Activated effector memory CD4-positive, alpha-beta T cell treated with anti-CD3 and anti-CD28 coated beads, Interleukin-2, amount 50 U/mL, for 16 hours (primary cell): ENCODE measurements at regions not wholly inside any gene's neighbourhood (a gene's known extent, or its start where the extent isn't known, plus 50 kb on each side); places are given as distances from the start of the nearest gene placed in this dataset.
"Not testable (repeated sequence)": the region's sequence is repeated elsewhere in the genome, so short reads cannot be mapped to it uniquely, and the experiment has no call there.

Source experiments
- DNase-seq: peaks from one replicate; pipeline ENCODE4 v3.0.0-alpha.2; 2020

DNA sequence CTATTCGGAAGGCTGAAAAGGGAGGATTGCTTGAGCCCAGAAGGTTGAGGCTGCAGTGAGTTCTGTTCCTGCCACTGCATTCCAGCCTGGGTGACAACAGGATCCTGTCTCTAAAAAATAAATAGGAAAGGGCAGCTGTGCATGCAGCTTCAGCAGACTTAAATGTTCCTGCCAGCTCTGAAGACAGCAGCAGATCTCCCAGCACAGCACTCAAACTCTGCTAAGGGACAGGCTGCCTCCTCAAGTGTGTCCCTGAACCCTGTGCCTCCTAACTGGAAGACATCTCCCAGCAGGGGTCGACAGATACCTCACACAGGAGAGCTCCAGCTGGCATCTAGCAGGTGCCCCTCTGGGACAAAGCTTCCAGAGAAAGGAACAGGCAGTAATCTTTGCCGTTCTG is 117.9 kb downstream of the CXCL12 start:
- no peak for DNase-seq

- DNase-seq: no peak
Observed at GRCh38 chr10:44264244-44264643, 120.7 kb downstream of the CXCL12 start.

GRCh38 chr10:44263771-44264170 is 121.1 kb downstream of the CXCL12 start:
- no peak for DNase-seq

- DNase-seq: no peak
Observed at GRCh38 chr10:44262551-44263251, 122.2 kb downstream of the CXCL12 start.

- no peak for DNase-seq
Observed at GRCh38 chr10:44261710-44262455, 123.0 kb downstream of the CXCL12 start.

- DNase-seq: no peak
Observed at GRCh38 chr10:44261296-44261695, 123.6 kb downstream of the CXCL12 start.

GRCh38 chr10:44260286-44260928 is 124.5 kb downstream of the CXCL12 start:
- DNase-seq: no peak

DNA sequence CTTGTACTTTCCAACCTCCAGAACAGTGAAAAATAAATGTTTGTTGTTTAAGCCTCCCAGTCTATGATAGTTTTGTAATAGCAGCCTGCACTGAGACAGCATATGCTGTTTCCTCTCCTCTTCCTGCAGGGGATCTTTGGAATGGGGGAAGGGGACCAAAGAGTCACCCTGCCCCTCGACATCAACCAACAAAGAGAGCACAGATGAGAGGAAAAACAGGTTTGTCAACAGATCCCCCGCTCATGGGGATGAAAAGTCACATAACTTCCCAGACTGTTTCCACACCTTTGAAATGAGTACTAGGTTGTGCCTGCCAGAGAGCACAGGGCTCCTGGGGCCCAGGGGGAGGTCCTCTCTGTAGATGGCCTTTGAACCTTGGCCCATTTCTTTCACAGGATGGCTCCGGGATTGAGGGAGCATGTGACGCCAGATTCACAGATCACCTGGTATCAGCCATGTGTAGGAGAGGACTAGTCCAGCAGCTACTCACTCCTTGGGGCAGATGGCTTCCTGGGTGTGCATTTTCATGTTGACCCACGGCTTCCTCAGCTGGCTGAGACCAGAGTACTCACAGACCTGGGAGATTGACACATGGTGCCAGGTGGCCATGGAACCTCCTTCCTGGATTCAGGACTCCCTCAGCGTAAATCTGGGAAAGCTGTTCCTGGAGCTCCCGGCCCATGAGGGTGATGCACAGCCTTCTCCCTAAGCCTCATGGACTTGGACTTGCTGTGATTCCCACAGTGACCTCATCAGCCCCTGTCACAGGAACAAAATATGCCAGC is 125.6 kb downstream of the CXCL12 start:
- no peak for DNase-seq

DNA sequence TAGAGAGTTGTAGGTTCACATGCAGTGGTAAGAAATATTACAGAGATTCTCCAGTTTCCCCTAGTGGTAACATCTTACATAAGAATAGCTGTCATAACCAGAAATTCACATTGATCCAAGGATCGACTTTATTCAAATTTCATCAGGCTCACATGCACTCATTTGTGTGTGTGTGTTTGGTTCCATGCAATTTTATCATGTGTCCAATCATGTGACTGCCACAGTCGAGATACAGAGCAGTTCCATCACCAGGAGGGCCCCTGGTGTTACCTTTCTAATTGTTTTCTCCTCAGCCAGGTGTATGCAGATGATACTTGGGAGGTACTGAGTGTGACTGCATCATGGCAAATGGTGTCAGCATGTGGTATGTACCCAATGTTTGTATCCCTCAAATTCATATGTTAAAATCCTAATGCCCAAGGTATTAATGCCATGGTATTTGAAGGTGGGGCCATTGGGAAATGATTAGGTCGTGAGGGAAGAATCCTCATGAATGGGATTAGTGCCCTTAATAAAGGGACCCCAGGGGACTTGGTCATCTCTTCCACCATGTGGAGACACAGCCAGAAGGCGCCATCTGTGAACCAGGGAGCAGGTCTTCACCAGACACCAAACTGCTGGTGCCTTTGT is 126.3 kb downstream of the CXCL12 start:
- DNase-seq: no peak

DNA sequence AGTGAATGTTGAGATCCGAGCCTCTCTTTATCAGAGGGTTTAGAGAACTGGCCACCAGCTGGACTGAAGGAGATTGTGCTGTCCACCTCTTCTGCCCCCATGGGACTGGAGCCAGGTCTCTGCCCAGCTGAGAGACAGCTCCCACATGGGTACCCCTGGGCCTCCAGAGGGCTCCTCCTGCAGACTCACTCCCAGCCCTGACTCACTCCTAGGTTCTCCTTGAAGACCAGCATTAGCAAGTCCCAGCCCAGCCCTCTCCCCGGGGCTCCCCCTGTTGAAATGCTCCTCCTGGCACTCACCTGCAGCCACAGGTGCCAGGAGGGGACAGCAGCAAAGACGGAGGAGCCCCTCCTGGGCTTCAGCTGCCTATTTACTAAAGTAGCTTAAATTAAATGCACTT is 126.9 kb downstream of the CXCL12 start:
- no peak for DNase-seq

- DNase-seq: no peak
Observed at GRCh38 chr10:44253769-44254462, 131.0 kb downstream of the CXCL12 start.

- not testable (repeated sequence) for DNase-seq
Observed at GRCh38 chr10:44252631-44253030, 132.3 kb downstream of the CXCL12 start.

GRCh38 chr10:44249933-44250332 is 135.0 kb downstream of the CXCL12 start:
- not testable (repeated sequence) for DNase-seq

DNA sequence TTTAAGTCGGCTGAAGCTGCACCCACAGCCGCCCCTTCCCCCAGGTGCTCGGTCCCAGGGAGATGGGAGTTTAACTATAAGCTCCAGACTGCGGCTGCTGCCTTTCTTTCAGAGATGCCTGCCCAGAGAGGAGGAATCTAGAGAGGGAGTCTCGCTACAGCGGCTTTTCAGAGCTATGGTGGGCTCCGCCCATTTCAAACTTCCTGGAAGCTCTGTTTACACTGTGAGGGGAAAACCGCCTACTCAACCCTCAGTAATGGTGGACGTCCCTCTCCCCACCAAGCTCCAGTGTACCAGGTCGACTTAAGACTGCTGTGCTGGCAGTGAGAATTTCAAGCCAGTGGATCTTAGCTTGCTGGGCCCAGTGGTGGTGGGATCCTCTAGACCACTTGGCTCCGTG is 135.4 kb downstream of the CXCL12 start:
- no peak for DNase-seq

GRCh38 chr10:44246700-44247099 is 138.2 kb downstream of the CXCL12 start:
- DNase-seq: not testable (repeated sequence)

- not testable (repeated sequence) for DNase-seq
Observed at GRCh38 chr10:44246287-44246686, 138.6 kb downstream of the CXCL12 start.

- DNase-seq: no peak
Observed at GRCh38 chr10:44245601-44245938, 139.3 kb downstream of the CXCL12 start.

DNA sequence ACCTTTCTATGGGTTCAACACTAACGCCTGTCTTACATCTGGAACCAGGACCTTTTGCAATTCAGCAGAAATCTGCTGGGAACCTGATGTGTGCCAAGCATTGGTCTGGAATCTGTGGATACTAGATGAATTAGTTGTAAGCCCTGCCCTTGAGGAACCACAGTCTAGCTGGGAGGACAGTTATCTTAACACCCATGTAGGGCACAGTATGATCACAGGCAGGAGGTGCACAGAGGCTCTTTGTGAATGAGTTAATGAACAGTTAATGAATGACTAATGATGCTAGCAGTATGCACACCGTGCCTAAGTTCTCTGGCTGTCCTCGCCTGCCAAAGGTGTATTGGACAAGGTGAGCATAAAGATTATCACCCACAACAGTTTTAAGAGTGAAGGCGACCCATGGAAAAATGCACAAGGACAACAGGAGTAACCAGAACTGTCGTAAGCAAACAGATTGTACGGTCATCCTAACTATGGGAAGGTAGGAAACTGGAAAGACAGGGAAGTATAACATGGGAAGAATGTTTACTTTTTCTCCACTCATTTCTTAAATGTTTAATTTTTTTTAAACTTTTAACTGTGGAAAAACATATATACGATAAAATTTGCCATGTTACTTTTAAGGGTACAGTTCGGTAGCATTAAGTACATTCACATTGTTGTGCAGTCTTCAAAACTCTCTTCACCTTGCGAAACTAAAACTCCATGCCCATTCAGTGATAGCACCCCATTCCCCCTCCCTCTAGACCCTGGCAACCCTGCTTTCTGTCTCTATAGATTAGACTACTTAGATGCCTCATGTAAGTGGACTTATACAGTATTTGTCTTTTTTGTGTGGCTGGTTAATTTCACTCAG is 139.9 kb downstream of the CXCL12 start:
- DNase-seq: no peak

GRCh38 chr10:44243851-44244510 is 140.9 kb downstream of the CXCL12 start:
- no peak for DNase-seq

- no peak for DNase-seq
Observed at GRCh38 chr10:44242826-44243225, 142.1 kb downstream of the CXCL12 start.

DNA sequence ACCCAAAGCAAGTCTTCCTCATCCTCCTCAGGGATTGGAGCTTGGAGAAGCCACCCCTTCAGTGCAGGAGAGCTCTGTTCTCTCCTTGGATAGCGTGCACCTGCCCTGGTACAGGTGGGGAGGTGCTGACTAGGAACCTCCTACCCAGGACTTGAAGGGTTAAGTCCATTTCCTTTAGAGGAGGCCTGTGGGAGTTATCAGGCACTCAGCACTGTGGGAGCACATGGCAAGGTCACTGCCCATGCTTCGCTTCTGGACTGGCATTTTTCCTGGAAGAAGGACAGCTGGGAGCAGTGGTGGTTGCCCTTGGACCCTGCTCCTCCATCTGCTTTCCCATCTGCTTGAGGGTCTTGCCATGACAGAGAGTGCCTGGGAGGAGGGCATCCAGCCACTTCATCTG is 142.8 kb downstream of the CXCL12 start:
- DNase-seq: no peak
